ENCODE measurements at regions not wholly inside any gene's neighbourhood (a gene's known extent, or its start where the extent isn't known, plus 50 kb on each side); places are given as distances from the start of the nearest gene placed in this dataset.

DNA sequence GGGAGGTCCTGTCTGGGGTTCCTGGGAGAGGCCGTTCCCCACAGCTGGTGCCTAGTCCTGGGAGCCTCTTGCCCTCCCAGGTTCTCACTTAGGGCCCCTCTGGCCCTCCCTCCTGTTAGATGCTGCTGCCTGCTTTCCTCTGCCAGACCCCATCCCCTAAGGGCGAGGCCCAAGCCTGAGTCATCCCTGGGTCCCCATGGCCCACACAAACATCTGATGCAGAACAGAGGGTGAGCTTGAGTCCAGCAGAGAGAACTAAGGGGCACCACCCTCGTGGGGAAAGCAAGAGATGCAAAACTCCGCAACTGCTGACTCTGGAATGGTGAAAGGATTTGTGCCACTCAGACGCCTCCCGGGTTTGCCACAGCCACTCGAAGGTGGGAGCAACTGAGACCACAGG lies 58.8 kb upstream of the TRPM1 start:
- Mint-ChIP-seq H3K9me3 (ENCODE audit: low read depth, unreplicated experiment) (no peaks in the 10 kb centered on the region), H3K4me3 (ENCODE audit: low read depth, unreplicated experiment) (no peak overlapping the region), H3K4me1 (ENCODE audit: low read depth, unreplicated experiment) (no peaks in the 10 kb centered on the region), H3K27me3 (ENCODE audit: unreplicated experiment) (no peaks in the 10 kb centered on the region), H3K27ac (ENCODE audit: unreplicated experiment) (no peak overlapping the region), H3K36me3 (ENCODE audit: insufficient read depth, unreplicated experiment) (no peaks in the 10 kb centered on the region)
- DNase-seq, result no peak
- TF ChIP-seq, protein P1, sequence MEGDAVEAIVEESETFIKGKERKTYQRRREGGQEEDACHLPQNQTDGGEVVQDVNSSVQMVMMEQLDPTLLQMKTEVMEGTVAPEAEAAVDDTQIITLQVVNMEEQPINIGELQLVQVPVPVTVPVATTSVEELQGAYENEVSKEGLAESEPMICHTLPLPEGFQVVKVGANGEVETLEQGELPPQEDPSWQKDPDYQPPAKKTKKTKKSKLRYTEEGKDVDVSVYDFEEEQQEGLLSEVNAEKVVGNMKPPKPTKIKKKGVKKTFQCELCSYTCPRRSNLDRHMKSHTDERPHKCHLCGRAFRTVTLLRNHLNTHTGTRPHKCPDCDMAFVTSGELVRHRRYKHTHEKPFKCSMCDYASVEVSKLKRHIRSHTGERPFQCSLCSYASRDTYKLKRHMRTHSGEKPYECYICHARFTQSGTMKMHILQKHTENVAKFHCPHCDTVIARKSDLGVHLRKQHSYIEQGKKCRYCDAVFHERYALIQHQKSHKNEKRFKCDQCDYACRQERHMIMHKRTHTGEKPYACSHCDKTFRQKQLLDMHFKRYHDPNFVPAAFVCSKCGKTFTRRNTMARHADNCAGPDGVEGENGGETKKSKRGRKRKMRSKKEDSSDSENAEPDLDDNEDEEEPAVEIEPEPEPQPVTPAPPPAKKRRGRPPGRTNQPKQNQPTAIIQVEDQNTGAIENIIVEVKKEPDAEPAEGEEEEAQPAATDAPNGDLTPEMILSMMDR (IDR thresholded peaks at IDR 0.05; ENCODE audit: unreplicated experiment), result no peak
- intact Hi-C loops (cut with micrococcal nuclease; ENCODE audit: unreplicated experiment), result no loop called here
- CTCF ChIA-PET, result no interaction called here
- BruUV-seq (replicated peaks), result no TSS peak

- H3K4me1 Mint-ChIP-seq (ENCODE audit: low read depth, unreplicated experiment), result no peaks in the 10 kb centered on the region
- no peaks in the 10 kb centered on the region for H3K36me3 Mint-ChIP-seq (ENCODE audit: insufficient read depth, unreplicated experiment)
- intact Hi-C loops (cut with micrococcal nuclease; ENCODE audit: unreplicated experiment), result no loop called here
- H3K4me3 Mint-ChIP-seq (ENCODE audit: low read depth, unreplicated experiment), result no peak overlapping the region
- H3K27me3 Mint-ChIP-seq (ENCODE audit: unreplicated experiment), result no peaks in the 10 kb centered on the region
- BruUV-seq (replicated peaks), result no TSS peak
- TF ChIP-seq, protein P1 (IDR thresholded peaks at IDR 0.05; ENCODE audit: unreplicated experiment), result no peak
- H3K27ac Mint-ChIP-seq (ENCODE audit: unreplicated experiment), result no peak overlapping the region
- CTCF ChIA-PET, result no interaction called here
- no peak for DNase-seq
- H3K9me3 Mint-ChIP-seq (ENCODE audit: low read depth, unreplicated experiment), result no peaks in the 10 kb centered on the region
Observed at GRCh38 chr15:31160740-31161495, 59.4 kb upstream of the TRPM1 start.

GRCh38 chr15:31161951-31162350 lies 60.4 kb upstream of the TRPM1 start:
- Mint-ChIP-seq H3K9me3 (ENCODE audit: low read depth, unreplicated experiment) (no peaks in the 10 kb centered on the region), H3K27ac (ENCODE audit: unreplicated experiment) (no peak overlapping the region), H3K27me3 (ENCODE audit: unreplicated experiment) (no peaks in the 10 kb centered on the region), H3K4me3 (ENCODE audit: low read depth, unreplicated experiment) (no peak overlapping the region), H3K4me1 (ENCODE audit: low read depth, unreplicated experiment) (no peaks in the 10 kb centered on the region), H3K36me3 (ENCODE audit: insufficient read depth, unreplicated experiment) (no peaks in the 10 kb centered on the region)
- no peak for DNase-seq
- TF ChIP-seq, protein P1 (IDR thresholded peaks at IDR 0.05; ENCODE audit: unreplicated experiment), result no peak
- intact Hi-C loops (cut with micrococcal nuclease; ENCODE audit: unreplicated experiment), result no loop called here
- CTCF ChIA-PET, result no interaction called here
- BruUV-seq (replicated peaks), result no TSS peak

GRCh38 chr15:31162721-31163510 lies 61.4 kb upstream of the TRPM1 start:
- DNase-seq, result no peak
- no peaks in the 10 kb centered on the region for H3K4me1 Mint-ChIP-seq (ENCODE audit: low read depth, unreplicated experiment)
- no TSS peak for BruUV-seq (replicated peaks)
- no peaks in the 10 kb centered on the region for H3K36me3 Mint-ChIP-seq (ENCODE audit: insufficient read depth, unreplicated experiment)
- no peak overlapping the region for H3K4me3 Mint-ChIP-seq (ENCODE audit: low read depth, unreplicated experiment)
- intact Hi-C loops (cut with micrococcal nuclease; ENCODE audit: unreplicated experiment), result no loop called here
- no peaks in the 10 kb centered on the region for H3K9me3 Mint-ChIP-seq (ENCODE audit: low read depth, unreplicated experiment)
- TF ChIP-seq, protein P1 (IDR thresholded peaks at IDR 0.05; ENCODE audit: unreplicated experiment), result no peak
- CTCF ChIA-PET, result no interaction called here
- peaks cover under 1% of the 10 kb centered on the region for H3K27me3 Mint-ChIP-seq (ENCODE audit: unreplicated experiment)
- H3K27ac Mint-ChIP-seq (ENCODE audit: unreplicated experiment), result no peak overlapping the region
